NB4 (cell line): ENCODE measurements at regions not wholly inside any gene's neighbourhood (a gene's known extent, or its start where the extent isn't known, plus 50 kb on each side); places are given as distances from the start of the nearest gene placed in this dataset.

Experiments
- DNase-seq: peaks from one replicate; pipeline ENCODE4 v3.0.0; 2010; ENCODE audit warnings: low read depth
- H3K4me3 ChIP-seq: one replicate; pipeline ENCODE4 v1.5.1; 2011; ENCODE audit warnings: mild to moderate bottlenecking, low read depth, low read length, moderate library complexity
- CTCF ChIP-seq: IDR thresholded peaks from one replicate; pipeline ENCODE4 v1.5.1; 2012; ENCODE audit warnings: low read depth, low read length
- MAX ChIP-seq: IDR thresholded peaks from 2 replicates; pipeline ENCODE4 v1.6.1; 2011; ENCODE audit warnings: low read depth, low read length
- MYC ChIP-seq: IDR thresholded peaks from 2 replicates; pipeline ENCODE4 v1.6.1; 2011; ENCODE audit warnings: low read depth, low read length
- POLR2A ChIP-seq: IDR thresholded peaks from 2 replicates; pipeline ENCODE4 v1.6.1; 2011; ENCODE audit warnings: mild to moderate bottlenecking; ENCODE audit not compliant: insufficient read length; ENCODE audit errors: extremely low read depth

- no peak overlapping the region for H3K4me3 ChIP-seq
- TF ChIP-seq POLR2A (no peak), CTCF (no peak), MYC (no peak), MAX (no peak)
- no peak for DNase-seq
Measured at GRCh38 chr7:12157517-12157916, 53.6 kb upstream of the TMEM106B start.

GRCh38 chr7:12158334-12159060 is 52.6 kb upstream of the TMEM106B start:
- DNase-seq: no peak
- H3K4me3 ChIP-seq: no peak overlapping the region
- TF ChIP-seq CTCF: no peak
- TF ChIP-seq POLR2A: no peak

- TF ChIP-seq CTCF: no peak
- no peak for TF ChIP-seq MAX
- TF ChIP-seq MYC: no peak
- no peak for TF ChIP-seq POLR2A
- no peak overlapping the region for H3K4me3 ChIP-seq
- DNase-seq: no peak
Measured at GRCh38 chr7:12161146-12161545, 49.9 kb upstream of the TMEM106B start.
